ENCODE measurements at regions not wholly inside any gene's neighbourhood (a gene's known extent, or its start where the extent isn't known, plus 50 kb on each side); places are given as distances from the start of the nearest gene placed in this dataset.
"Not testable (repeated sequence)": the region's sequence is repeated elsewhere in the genome, so short reads cannot be mapped to it uniquely, and the experiment has no call there.

DNA sequence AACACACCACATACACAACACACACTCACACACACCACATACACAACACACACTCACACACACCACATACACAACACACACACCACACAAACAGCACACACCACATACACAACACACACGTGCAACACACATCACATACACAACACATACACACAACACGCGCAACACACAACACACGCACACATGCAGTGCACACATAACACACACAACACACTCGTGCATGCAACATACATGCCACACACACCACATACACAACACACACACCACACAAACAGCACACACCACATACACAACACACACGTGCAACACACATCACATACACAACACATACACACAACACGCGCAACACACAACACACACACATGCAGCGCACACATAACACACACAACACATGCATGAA is 192.8 kb downstream of the C16orf95 start:
- not testable (repeated sequence) for DNase-seq

DNA sequence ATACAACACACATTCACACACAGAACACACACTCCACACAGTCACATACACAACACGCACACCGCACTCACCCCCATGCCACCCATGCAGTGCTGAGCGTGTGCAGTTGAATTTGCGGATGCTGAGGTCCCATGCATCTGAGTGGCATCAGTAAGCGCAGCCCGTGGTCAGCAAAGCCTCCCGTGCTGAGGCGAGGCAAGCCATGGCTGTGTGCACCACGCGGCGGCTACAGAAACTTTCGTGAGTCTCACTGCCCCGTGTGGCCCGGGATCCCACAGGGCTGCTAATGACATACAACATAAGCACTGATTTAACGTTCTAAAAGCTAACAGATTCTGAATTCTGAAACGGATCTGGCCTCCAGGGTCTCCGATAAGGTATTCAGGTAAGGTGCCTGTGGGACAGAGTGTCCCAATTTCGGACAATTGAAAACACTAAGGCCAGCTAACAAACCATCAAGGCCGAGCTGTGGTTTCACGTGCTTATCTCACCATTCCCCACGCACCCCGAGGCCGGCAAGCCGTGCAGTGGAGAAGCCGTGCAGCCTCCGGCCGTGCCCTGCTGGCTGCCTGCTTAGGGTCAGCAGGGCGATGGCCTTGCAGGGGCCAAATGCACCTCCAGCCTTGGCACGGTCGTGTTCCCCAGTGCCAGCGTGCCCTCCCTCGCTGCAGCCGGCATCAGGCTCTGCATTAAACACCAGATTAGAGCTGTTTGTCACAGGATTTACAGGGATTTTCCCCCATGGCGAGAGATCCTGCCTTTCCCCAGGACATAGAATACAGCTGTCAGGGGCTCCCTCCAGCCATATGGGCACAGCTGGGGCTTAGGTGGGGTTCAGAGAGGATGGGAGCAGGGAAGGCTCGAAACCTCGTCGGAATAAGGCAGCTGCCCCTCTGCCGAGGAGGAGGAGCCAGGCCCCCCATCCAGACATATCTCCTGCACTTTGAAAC is 191.7 kb downstream of the C16orf95 start:
- no peak for DNase-seq

DNA sequence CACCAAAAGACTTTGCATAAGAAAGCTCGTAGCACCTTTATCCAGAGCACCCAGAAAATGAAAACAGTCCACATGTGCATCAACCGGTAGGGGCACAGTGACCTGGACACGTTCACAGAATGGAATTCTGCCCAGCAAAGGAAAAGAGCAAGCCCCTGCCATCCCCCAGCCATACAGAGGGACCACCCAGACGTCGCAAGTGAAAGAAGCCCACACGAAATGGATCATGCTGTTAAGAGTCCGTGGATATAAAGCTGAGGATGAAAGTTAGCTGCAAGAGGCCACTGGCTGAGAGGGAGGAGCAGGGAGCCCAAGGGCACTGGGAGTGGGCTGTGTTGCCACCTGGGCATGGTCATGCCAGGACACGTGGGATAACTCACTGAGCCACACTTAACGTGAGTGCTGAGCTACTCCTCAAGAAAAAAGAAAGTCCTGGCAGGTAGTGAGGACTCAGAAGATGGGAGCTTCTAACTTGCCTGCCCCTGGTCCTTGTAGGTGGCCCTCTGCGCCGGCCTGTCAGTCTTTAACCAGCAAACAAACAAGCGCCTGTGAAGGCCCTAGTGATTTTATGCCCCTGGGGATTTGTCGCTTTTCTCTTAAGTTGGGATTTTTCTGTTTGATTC is 190.7 kb downstream of the C16orf95 start:
- no peak for DNase-seq

DNA sequence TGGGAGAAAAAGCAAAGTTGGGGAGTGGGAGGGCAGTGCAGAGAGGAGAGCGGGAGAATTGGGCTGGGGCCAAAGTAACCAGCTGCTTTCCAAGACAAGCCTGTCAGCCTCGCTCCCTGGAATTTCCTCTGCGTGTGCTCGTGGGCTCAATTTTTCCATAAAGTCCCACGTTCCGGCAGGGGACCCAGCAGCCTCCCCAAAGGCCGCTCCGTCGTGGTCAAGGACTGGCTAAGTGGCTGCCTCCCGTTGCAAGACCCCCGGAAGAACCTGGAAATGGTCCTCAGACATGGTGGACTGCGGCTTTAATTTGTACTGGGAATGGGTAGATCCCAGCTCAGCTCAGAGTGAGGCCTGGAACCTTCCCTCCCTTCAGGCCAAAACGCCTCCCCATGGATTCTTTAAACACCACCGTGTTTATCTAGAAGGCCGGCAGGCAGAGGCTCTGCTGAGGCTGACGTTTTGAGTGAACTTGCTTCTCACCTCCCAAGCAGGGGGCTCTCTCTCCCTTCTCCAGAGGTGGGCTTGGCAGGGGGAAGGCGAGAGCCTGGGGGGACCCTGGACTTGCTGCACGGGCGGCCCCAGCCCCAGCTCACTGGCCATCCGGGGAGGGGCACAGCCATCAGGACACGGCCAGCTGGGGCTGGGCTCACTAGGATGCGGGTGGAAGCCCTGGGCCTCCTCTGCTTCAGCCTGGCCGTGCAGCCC is 190.0 kb downstream of the C16orf95 start:
- DNase-seq: no peak

DNA sequence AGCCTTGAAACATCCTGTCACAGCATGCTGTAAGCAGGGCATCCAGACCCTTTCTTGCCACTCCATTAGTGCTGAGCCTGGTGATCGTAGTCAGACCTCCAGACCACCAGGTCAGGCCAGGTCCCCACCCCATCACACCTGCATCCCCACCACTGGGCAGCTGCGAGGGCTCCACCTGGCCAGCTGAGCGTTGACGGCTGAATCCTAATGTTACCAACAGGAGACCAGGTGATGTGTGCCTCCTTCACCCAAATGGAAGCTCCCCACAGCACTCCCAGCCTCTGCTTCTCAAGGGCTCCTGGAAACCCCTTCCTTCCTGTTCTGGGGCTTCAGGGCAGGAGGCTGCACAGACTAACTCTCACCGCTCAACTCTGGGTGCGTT is 189.4 kb downstream of the C16orf95 start:
- no peak for DNase-seq

DNA sequence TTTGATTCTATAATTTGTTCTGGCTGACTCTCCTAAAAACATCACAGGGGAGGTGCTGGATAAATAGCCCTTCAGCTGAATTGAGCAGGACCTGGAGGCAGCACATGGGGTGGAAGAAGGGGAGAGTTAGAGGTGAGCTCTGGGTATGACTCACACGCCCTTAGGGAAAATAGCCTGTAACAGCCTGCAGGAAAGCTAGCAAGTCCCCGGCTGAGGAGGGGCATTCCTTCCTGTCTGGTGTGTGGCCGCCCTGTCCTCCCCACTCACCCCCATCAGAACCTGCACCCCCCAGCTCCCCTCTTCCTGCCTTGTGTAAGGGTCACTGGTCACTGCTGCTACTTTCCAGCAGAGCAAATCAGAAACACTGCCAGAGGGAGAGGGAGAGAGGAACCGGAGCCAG is 187.4 kb downstream of the C16orf95 start:
- no peak for DNase-seq

DNA sequence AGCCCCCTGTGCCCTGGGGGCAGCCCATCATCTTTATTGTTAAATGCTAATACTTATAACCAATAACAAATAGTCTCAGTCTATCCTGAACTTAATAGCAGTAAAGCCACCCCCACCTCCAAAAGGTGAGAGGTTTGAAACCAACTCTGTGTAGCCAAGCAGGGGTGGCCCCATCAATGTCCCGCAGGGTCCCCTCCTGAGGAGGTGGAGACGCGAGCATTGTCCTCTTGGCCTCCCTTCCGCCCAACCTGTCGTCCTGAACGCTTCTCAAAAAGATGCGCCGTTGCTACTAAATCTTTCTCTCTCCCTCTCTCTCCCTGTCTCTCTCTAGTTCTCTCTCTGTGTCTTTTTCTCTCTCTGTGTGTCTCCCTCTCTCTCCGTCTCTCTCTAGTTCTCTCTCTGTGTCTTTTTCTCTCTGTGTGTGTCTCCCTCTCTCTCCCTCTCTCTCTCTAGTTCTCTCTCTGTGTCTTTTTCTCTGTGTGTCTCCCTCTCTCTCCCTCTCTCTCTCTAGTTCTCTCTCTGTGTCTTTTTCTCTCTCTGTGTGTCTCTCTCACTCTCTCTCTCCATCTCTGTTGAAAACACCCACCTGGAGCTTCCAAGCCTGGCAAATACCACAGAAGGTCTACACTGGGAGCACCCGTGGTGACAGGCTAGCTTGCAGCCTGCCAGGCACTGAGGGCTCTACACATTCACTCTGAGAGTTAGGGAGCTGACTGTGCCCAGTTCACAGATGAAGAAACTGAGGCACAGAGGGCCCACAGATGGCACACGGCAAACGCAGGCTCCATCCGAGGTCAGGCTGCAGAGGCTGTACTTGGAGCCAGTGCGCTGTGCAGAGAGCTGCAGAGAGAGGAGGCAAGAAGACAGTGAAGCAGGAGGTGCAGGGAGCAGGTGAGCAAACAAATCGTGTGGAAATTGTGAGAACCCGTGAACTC is 185.9 kb downstream of the C16orf95 start:
- no peak for DNase-seq

DNA sequence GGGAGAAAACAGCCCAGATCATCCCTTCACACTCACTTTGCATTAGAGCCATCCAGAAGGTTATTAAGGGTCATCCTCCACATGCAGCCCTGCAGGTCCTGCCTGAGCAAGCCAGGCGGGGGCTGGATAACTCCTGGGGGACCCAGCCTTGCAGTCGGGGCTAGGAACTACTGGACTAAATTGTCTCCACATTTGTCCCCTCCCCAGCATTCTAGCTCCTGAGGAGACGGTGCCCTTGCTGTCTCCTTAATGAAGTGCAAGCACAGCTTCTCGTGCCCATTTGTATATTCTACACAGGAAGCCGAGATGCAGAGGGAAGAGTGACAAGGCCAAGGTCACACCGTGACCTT is 185.2 kb downstream of the C16orf95 start:
- no peak for DNase-seq

DNA sequence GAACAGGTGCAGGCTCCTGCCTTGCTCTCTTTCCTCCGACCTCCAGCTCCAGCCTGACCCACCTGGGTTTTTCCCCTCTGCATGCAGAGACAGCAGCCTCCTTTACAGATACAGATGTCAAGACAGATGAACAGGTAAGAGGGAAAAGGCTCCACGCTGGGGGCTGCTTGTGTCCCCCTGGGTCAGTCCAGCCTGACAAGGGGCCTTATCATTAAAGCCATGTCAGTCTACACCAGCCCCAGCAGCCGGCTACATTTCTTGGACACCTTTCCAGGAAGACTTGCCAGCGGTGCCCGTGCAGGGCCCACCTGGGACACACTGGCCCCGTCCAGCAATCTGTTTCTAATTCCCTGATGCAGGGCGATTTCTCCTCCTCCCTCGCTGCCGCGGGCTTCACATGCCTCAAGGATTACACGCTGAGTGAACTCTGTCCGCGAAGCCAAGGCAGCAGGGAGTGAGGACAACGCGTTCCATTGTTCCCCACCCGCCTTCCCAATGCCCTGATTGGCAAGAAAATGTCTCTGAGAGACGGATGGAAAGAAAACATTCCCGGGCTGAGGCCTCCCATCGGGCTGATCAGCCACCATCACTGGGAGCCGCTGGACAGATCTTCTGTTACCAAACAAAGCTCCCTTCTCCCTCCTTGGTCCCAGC is 184.7 kb downstream of the C16orf95 start:
- DNase-seq: no peak

DNA sequence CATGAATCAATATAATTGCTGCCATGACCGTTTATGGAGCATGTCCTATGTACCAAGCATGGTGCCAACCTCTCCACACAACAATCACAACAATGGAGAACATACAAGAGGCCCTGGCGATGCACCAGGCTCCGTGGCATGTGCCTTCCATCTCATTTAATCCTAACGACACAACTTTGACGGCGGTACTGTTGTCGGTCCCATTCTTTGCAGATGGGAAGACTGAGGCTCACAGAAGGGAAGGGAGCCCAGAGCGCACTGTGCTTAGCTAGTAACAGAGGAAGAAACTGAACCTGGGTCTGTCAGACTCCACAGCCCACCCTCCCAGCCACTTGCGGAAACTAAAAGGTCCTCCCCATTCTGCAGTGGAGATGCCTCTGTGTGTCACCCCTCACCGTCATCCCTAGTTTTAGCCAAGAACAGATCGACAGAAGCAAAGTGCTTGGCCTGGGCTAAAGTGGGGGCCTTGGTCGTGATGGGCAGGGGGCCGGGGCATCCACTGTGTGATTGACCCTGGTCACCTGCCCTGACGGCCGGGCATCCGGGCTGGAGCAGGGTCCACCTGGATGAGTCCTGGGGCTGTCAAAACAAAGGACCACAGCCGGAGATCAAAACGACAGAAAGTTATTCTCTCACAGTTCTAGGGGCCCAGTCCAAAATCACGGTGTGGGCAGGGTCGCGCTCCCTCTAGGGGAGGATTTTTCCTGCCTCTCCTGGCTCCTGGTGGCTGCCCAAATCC is 183.9 kb downstream of the C16orf95 start:
- DNase-seq: no peak

DNA sequence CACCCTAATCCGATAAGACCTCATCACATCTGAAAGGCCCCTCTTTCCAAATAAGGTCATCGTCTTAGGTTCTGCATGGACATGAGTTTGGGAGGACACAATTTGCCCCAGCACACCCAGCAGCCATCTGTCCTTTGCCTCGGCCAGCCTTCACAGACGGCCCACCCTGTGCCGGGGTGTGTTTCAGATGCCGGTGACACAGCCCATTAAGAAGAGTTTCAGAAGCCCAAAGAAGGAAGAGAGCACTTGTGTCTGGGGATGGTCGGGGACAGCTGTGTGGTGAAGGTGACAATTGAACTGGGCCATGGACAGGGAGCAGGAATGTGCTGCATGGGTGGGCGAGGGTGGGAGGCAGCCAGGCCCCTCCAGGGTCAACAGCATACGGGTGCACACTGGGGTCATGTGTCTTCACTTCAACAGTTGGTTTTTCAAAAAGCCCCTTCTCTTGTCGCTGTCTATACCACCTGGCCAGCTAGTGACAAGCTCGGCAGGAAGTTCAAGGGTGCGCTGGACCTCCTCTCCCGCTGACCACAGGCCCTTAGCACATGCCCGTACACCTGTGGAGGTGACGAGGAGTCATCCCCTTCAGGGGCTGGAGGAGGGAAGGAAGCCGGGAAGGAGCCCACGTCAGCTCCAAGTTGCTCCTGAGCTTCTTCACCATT is 183.1 kb downstream of the C16orf95 start:
- no peak for DNase-seq

DNA sequence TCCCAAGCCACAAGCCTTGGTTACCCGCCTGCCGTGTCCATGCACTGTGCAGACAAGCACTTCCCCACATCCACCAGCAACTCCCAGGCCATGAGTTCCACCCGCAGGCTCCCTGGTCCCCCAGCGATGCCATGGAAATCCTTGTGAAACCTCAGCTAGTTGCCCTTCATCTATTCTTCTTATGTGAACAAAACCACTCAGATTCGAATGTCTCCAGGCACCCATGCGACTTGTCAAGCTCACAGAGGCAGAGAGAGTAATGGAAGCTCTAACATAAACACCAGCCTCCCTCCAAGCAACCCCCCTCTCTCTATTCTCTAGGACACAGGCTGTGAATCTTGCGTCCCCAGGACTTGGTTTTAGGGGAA is 182.6 kb downstream of the C16orf95 start:
- DNase-seq: no peak

DNA sequence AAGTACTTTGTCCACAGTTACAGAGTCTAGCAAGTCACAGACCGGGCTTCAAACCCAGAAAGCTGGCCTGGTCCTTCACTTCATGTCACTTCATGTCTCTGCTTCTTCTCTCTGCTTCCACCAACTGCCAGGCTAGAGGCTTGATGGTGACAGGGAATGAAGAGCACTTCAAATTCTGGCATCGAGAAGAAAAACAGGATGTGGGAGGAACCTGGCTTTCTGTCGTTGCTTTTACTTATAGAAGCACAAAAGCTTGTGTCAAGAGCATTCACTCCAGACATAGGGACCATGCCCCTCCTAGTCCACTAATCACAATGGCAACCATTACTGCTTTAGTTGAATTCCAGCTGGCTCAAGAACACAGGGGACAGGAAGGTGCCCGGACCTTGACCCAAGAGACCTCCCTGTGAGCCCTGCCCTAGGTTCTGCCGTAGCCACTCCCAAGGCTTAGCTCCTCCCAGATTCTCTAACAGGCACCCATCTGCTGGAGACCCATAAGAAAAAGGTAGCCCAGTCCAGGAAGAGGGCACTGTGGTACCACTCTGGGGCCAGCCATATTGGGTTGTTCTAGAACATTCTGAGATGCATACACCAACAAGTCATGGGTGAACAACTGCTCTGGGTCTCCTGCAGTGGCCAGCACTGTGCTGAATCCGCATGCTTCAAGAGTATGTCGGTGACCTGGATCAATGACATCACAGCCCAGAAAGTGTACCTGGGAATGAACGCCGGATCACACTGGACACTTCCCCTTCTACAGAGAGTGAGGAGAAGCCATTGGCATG is 181.8 kb downstream of the C16orf95 start:
- DNase-seq: no peak

DNA sequence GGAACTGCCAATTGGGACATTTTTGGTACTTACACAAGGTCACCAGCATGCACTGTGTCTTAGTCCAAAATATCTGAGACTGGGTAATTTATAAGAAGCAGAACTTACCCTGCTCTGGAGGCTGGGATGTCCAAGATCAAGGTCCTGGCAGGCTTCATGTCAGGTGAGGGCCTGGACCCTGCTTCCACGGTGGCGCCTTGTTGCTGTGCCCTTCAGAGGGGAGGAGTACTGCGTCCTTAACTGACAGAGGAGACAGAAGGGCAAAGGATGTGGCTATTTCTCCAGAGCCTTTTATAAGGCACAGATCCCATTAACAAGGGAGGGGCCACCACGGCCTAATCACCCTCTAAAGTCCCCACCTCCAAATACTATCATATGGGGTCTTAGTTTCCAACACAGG is 178.9 kb downstream of the C16orf95 start:
- DNase-seq: no peak

DNA sequence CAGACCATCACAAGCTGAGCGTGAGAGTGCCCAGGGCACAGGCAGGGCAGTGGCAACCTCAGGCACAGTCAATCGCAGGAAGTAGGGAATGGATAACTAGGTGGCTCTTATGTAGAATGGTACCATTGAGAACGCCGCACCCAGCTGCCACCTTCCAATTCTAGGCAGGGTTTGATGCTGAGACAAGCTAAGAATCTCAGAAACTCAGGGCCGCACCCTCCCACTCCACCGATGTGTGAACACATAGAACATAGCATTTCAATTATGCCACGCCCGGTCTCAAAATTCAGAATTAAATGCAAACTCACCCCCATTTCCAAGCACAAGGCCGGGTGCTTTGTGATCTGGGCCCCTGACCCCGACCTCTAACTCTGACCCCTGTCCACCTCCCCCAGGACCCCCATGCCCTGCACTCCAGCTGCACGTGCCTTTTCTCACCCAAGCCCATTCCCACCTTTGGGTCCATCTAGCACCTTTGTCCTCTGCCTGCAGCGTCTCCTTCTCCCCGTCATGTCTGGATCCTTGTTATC is 178.4 kb downstream of the C16orf95 start:
- no peak for DNase-seq

DNA sequence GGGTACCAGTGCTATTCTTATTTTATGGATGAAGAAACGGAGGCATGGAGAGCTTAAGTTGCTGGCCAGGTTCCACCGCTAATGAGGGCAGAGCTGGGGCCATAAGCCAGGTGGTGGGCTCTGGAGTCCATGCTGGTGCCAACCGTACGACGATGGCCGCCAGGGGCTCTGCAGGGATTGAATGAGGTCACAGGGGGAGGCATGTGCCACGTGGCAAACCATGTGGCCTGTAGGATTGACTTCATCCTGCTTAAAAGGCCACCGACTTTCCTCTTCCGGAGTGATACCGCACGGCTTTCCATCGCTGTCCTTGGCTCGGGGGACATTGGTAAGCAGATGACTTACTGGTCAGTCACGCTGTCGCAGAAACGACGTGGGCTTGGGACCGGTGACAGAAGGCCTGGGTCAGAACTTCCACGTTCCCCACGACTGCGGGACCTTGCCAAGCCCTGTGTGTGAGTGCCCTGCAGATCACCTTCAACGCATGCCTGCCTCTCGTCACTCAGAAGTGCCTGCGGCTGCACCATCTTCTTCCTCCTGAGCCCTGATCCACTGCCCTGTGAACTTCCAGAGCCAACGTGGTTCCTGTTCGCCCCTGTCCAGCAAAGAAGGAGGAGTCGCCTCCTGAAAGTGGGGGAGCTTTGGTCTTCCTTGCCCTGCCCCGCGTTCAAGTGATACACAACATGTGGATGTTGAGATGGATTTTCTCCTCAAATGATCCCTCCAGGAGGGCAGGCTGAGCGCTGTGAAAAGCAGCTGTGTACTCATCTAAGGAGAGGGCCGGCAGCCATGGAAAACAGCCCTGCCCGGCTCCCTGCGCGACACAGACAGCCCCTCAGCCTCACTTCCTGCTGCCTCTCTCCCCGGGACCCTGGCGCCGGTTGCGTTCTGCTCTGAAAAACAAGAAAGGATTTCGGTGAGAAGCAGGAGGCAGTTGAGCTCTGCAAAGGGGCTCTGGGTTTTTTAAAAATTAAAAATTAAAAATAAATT is 176.7 kb downstream of the C16orf95 start:
- no peak for DNase-seq

DNA sequence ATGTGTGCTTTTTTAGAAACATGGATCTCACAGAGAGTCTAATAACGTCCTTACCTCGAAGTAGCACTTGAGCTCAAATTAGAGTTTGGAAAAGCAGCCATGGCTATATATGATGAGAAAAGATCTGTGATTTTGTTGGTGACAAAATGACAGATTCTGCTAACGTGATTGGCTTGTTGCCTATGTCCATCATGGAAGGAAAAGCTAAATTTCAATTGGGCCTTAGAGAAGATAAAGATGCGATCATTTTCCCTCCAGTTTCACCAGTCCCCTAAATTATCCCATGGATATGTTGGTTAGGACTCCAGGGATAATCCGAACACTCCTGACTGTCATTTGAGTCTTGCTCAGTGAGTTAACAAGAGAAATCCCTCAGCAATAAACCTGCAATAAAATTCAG is 175.8 kb downstream of the C16orf95 start:
- no peak for DNase-seq

DNA sequence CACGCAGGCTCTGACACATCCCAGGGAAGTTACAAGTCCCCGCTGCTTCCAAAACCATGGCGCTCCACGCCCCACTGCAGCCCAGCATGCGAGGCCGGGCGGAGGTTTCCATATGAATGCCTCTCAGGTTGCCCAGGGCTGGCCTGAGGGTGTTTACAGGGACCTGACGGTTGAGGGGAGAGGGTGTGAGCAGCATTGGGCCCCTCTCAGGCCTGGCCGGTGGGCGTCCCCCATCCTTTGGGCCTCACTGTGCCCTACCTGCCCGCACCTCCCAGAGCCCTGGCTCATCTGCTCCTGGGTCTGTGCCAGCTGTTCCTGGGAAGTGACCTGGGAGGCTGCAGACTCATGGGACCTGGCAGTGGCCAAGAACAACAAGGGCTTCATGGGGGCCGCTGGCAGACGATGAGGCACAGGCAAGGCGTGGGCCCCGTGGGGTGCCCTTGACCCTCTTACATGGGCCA is 173.5 kb downstream of the C16orf95 start:
- DNase-seq: no peak

DNA sequence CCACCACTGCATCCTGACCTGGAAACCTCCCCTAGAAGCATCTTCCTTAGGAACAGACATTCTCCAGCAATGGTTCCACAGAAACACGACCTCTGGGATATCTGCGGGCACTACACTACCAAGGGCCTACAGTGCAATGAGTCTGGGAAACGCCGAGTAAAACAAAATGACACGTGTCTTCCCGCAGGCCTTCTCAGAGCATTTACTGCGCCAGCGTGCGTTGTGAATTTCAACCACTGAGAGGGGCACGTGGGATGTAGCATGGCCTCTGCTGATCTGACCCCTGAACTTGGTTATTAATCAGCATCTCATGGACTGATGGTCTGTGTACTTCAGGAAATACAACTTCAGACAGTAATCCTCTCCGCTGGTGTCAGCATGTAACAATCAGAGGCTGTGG is 173.0 kb downstream of the C16orf95 start:
- no peak for DNase-seq

All from NCI-H510A treated with DMSO at 0.1 percent for 48 hours (cell line).